HG03175 (cell line): ENCODE measurements at regions not wholly inside any gene's neighbourhood (a gene's known extent, or its start where the extent isn't known, plus 50 kb on each side); places are given as distances from the start of the nearest gene placed in this dataset.

Experiments
- ATAC-seq: cut with Tn5 transposase; IDR thresholded peaks from one replicate; pipeline ENCODE4 v1.9.1; 2021; ENCODE audit warnings: mild to moderate bottlenecking, moderate library complexity; ENCODE audit not compliant: unreplicated experiment

GRCh38 chr2:19664646-19665045 lies 237.1 kb downstream of the TTC32 start:
- no peak for ATAC-seq

DNA sequence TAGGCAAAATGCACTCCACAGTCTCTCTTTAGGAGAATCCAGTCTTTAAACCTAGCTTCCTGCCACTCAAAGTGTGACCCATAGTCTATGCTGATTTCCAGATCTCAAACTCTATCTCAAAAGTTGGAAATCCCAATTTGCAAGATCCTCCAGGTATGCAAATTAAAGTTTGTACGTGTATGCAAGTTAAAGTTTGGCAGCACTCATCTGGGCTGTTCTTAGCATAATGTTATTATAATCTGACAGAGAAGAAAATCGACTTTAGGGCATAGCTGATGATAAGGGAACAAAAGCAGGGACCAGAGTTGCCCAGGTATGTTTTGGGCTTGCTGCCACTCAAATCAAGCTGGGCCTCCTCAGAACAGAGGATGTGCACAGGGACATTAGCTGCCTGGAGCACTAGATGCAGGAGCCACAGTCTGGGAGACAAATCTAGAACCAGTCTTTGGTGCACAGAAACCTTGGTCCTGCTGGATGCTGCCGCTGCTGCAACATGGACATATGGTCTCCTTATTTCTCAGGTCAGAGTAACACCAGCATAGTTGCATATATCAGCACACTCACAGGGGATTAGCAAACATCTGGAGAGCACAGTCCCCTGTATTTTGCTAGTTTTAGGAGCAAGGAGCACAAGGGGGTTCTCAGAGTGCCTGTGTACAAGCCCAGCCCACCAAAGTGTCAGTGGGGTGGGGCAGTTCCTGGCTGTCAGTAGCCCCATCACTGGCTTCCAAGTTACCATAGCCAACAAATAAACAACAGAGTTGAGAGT lies 242.6 kb downstream of the TTC32 start:
- no peak for ATAC-seq

- no peak for ATAC-seq
These were observed 245.8 kb downstream of the TTC32 start for GRCh38 chr2:19656011-19656410.

DNA sequence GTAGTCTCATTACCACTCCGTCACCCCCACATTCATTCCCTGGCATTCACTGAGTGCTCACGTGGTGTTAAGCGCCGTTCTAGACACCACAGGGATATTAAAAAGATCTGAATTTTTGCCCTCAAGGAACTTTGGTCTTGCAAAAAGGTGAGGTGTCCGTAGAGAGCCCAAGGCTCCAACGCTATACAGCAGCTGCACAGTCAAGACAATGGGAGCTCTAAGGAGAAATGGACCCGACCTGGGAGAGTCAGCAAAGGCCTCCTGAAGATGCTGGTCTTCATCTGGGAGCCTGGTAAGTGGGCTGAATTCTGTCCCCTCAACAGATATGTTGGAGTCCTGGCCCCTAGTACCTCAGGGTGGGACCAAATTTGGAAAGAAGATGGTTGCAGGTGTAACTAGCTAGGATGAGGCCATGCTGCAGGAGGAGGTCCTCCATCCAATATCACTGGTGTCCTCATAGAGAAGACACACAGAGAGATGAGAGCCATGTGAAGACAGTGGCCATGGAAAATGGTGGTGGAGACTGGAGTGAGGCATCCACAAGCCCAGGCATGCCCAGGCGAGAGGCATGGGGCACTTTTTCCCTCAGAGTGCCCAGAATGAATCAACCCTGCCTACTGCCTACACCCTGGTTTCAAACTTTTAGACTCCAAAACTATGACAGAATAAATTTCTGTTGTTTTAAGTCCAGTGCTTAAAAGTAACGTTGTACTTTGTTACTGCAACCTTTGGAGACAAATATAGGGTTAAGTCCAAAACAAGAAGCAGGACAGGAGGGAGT lies 247.3 kb downstream of the TTC32 start:
- no peak for ATAC-seq

- no peak for ATAC-seq
These were observed 248.3 kb downstream of the TTC32 start for GRCh38 chr2:19653509-19653908.

DNA sequence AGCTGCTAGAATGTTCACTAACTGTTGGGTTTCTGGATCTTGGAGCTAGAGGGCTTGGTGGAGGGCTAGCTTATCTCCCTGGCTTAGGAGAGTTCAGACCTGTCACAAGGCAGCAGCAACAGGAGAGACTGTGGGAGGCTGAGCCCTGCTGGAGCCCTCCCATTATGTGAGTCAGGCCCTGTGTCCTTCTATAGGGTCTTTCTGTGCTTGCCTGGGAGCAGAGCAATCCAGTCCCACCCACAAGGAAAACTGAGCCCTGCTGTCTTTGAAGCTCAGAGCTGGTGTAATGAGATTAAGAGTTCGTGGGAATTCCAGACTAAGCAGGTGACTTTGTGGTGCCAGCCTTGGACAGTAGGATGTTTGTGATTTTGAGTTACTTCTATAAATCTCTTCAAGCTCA lies 249.0 kb downstream of the TTC32 start:
- ATAC-seq: no peak

GRCh38 chr2:19651466-19651865 lies 250.3 kb downstream of the TTC32 start:
- ATAC-seq: no peak

- ATAC-seq: no peak
These were observed 251.9 kb downstream of the TTC32 start for GRCh38 chr2:19649785-19650380.

GRCh38 chr2:19649142-19649541 lies 252.6 kb downstream of the TTC32 start:
- no peak for ATAC-seq

DNA sequence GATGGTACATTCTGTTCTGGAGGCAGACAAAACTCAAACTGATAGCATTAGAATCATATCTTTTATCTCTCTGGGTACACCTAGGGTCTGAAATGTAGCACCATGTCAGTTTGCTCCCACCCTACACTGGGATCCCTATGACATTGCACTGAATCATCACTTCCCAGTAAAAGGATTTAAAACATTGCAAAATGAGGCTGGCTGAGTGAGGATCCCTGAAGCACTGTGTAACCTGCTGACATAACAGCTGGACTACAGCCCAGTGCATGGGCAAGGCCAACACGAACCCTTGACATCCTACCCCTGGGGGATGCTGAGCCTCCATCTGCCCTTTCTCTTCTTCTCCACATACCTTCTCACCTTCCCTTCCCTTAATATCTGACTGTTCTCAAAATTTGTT lies 253.2 kb downstream of the TTC32 start:
- ATAC-seq: no peak

DNA sequence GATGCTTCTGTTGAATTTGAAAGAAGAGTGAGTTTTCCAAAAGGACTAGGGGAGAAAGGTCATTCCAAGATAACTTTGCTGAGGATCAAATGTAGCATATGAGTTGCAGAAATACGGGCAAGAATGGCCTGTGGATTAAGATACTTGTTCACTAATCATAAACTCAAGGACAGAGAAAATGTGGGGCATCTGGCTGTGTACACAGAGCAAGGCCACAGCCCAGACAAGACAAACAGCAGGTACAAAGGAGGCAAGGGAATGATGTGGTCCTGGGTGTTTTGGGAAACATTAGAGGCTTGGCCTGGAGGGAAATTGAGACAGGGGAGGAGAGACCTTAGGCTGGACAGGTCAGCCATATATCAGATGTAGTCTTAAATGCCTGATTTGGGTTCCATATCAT lies 254.8 kb downstream of the TTC32 start:
- no peak for ATAC-seq

DNA sequence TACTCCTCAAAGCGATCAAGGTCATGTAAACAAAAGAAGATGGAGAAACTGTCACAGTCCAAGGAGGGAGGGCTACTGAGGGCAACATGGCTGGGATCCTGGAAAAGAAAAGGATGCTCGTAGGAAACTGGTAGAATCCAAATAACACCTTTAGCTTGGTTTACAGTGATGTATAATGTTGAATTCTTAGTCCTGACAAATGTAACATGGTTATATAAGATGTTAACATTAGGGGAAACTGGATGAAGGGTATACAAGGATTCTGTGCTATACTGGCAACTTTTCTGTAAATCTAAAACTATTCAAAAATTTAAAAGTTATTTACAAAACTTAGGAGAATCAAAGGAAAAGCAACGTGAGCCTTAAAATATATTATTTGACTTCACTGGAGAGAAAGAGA lies 257.0 kb downstream of the TTC32 start:
- ATAC-seq: no peak

- peak; percentile 70 for ATAC-seq
These were observed 258.7 kb downstream of the TTC32 start for GRCh38 chr2:19643117-19643518.

DNA sequence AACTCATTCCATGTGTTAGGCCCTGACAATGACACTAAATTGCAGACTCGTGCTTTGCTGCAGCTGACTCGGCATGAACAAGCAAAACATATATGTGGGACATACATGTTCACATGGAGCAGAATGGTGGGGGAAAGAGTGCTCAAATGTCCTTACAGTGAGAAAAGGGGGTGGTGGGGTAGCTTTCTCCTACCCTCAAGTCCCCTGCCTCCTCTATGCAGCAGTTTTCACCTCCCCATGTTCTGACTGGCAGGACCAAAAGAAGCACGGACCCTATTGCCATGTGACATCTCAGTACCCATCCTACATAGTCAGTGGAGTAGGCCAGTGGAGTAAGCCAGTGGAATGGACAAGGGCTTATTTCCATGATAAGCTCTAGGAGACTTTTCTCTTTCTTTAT lies 259.3 kb downstream of the TTC32 start:
- ATAC-seq: no peak

DNA sequence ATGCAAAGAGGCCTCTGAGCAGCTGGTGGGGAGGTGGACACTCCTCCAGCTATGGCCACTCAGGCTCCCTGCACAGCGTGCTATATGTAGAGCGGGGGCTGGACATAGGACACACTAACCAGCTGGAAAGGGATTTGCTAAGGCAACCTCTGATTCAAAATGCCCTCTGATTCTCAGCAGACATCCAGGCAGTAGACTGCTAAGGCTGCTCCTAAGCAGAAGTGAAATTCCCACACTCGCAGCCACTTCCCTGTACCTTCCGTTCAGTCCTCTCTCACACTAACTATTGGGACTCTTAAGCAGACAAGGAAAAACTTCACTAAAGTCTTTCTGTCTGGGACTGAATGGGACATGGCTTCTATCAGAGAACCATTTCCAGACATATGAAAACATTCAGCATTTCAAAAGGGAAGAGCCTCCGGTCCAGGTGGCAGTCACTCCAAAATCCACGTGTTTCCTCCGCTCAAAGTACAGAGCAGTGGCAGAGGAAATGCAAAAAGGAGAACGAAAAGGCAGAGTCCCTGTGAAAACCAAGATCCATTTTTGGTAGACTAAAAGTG lies 265.8 kb downstream of the TTC32 start:
- no peak for ATAC-seq

DNA sequence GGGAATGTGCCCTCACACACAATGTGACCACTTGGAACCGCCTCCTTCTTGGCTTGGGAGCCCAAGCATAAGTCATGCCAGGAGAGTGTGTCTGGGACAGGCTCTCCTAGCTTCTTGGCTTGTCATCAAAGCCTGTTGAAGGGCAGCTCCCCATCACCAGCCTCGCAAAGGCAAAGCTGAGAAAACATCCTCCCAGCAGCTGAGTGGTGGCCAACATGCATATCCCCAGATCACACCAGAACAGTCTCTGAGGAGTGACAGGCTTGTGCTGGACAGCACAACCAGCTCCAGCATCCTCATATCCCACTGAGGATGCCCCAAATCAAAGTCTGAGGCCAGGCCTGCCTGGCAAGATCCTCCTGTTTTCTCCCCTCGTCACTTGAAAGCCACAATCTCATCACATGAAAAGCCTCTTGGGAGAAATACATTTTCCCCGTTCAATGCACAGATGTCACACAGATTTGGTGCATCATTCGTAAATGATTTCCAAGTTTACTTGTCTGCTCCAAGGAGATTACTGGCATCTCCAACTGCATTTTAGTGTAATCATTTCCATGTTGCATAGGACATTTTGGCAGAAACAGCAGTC lies 269.3 kb downstream of the TTC32 start:
- no peak for ATAC-seq

GRCh38 chr2:19631871-19632270 lies 269.9 kb downstream of the TTC32 start:
- ATAC-seq: no peak

DNA sequence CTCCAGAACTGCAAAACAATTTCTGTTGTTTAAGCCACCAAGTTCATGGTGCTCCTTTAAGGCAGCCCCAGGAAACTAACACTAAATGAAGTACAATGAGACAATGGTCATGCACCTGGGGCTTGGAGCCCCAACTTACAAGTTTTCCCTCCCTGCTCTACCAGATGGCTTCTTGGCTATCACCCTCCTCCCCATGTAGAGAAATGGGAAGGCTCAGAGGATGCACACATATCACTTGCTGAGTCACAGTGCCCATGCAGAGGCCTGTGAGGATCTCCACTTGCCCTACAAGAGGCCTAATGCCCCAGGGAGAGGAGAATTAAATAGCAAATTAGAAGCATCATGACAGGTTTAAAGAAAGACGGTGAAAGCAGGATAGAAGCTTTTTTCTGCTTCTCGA lies 270.9 kb downstream of the TTC32 start:
- ATAC-seq: no peak

- no peak for ATAC-seq
These were observed 268.9 kb upstream of the OSR1 start for GRCh38 chr2:19627359-19627758.

GRCh38 chr2:19623488-19623887 lies 265.1 kb upstream of the OSR1 start:
- ATAC-seq: no peak

DNA sequence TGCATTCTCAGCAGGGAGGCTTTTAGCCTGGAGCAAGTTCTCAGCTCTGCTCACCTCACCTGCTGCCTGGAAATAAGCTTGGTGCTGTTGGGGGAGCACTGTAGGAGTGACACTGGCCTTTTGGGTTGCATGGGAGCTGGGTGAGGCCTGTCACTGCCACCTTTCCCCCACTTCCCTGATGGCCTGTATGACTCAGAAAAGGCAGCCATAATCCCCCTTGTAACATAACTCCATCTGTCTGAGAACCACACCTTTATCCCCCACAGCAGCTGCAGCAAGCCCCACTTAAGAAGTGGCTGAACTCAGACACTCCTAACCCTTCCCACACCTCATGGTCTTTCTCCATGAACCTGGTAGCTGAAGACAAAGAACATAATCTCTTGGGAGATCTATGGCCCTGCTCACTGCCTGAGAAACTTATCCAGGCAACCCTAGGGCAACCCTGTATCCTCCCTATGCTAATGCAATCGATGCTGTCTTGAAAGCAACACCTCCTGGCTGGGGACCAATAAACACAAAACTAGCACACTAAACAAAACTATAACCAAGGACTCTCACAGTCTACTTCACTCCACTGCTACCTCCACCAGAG lies 258.9 kb upstream of the OSR1 start:
- ATAC-seq: no peak
